Natural killer cell (primary cell): ENCODE measurements at regions not wholly inside any gene's neighbourhood (a gene's known extent, or its start where the extent isn't known, plus 50 kb on each side); places are given as distances from the start of the nearest gene placed in this dataset.

ENCODE experiments used
- ATAC-seq, 3 donors: fragments of 150-1000 bp in 2 of 3; fragments of 200-7000 bp in 1 of 3; cut with Tn5 transposase; 1 replicate in 1 of 3; 2 replicates in 2 of 3; pipeline ENCODE4 v1.10.0; 2021; ENCODE audit warnings: mild to moderate bottlenecking in 2 of 3, moderate library complexity in 2 of 3
- DNase-seq, 2 donors: peaks; one replicate each; pipeline versions ENCODE4 v3.0.0 to v3.0.0-alpha.2; 2013 to 2021; ENCODE audit warnings: mixed read lengths in 1 of 2
- H3K27ac ChIP-seq: one replicate; pipeline ENCODE4 v1.5.1; 2013; ENCODE audit warnings: mild to moderate bottlenecking, low read length
- H3K27me3 ChIP-seq: one replicate; pipeline ENCODE4 v1.6.1; 2013; ENCODE audit warnings: low read length; ENCODE audit not compliant: control insufficient read depth, insufficient read depth
- H3K36me3 ChIP-seq: one replicate; pipeline ENCODE4 v1.6.1; 2013; ENCODE audit warnings: low read length; ENCODE audit not compliant: control insufficient read depth, insufficient read depth
- H3K4me1 ChIP-seq: one replicate; pipeline ENCODE4 v1.6.1; 2013; ENCODE audit warnings: low read length; ENCODE audit not compliant: control insufficient read depth, insufficient read depth
- H3K4me3 ChIP-seq: one replicate; pipeline ENCODE4 v1.5.1; 2013; ENCODE audit warnings: low read length
- H3K9me3 ChIP-seq: one replicate; pipeline ENCODE4 v1.6.1; 2013; ENCODE audit warnings: low read length; ENCODE audit not compliant: control insufficient read depth, insufficient read depth
- H3K27ac Mint-ChIP-seq, 2 donors: one replicate each; pipeline ENCODE4 v1.8.0; 2022; ENCODE audit warnings: mild to moderate bottlenecking in 2 of 2, mixed read lengths in 2 of 2, moderate library complexity in 1 of 2
- H3K27me3 Mint-ChIP-seq, 2 donors: one replicate each; pipeline ENCODE4 v1.8.0; 2022; ENCODE audit warnings: low read depth in 2 of 2, mixed read lengths in 2 of 2
- H3K36me3 Mint-ChIP-seq: one replicate; pipeline ENCODE4 v1.8.0; 2022; ENCODE audit warnings: mixed read lengths
- H3K4me1 Mint-ChIP-seq, 2 donors: one replicate each; pipeline ENCODE4 v1.8.0; 2022; ENCODE audit warnings: mixed read lengths in 2 of 2
- H3K4me3 Mint-ChIP-seq: one replicate; pipeline ENCODE4 v1.8.0; 2022; ENCODE audit warnings: mild to moderate bottlenecking, moderate library complexity, mixed read lengths
- H3K9me3 Mint-ChIP-seq, 2 donors: one replicate each; pipeline ENCODE4 v1.8.0; 2022; ENCODE audit warnings: mixed read lengths in 2 of 2
- WGBS: methylation state at CpG from one replicate; pipeline ENCODE4 v1.1.7; 2013; ENCODE audit warnings: missing lambda C conversion rate; ENCODE audit not compliant: insufficient coverage; 5-methylcytosine and 5-hydroxymethylcytosine counted together
- intact Hi-C: fragments of 100-400 bp; cut with micrococcal nuclease; formaldehyde crosslinking; loops from one replicate; pipeline ENCODE4 v1.14.2; 2022
- TF ChIP-seq, protein P1 (sequence below): fragments of 200-600 bp; IDR thresholded peaks from one replicate; pipeline ENCODE4 v1.8.0; 2022; ENCODE audit warnings: antibody characterized with exemption

DNA sequence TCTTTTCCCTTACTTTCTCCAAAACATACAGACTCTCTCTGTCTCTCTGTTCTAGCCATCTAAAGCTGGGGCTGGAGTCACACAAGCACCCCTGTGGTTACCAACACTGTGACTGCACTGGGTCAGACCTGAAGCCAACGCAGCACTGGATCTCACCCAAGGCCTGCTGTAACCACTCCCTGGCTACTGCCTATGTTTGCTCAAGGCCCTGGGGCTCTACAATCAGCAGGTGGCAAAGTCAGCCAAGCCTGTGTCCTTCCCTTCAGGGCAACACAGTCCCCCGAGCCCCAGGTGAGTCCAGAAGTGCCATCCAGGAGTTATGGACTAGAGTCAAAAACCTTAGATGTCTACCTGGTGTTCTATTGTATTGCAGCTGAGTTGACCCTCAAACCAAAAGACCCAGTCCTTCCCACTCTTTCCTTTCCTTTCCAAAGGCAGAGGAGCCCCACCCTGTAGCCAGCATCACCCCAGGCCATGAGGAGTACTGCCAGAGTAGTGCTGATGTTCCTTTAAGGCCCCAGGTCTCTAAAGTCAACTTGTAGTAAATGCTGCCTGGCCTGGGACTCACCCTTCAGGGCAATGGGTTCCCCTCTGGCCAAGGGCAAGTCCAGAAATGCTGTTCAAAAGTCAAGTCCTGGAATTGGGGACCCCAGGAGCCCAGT lies 58.8 kb upstream of the RAP2C start:
- H3K36me3 Mint-ChIP-seq, result no peaks in the 10 kb centered on the region
- TF ChIP-seq, protein P1, sequence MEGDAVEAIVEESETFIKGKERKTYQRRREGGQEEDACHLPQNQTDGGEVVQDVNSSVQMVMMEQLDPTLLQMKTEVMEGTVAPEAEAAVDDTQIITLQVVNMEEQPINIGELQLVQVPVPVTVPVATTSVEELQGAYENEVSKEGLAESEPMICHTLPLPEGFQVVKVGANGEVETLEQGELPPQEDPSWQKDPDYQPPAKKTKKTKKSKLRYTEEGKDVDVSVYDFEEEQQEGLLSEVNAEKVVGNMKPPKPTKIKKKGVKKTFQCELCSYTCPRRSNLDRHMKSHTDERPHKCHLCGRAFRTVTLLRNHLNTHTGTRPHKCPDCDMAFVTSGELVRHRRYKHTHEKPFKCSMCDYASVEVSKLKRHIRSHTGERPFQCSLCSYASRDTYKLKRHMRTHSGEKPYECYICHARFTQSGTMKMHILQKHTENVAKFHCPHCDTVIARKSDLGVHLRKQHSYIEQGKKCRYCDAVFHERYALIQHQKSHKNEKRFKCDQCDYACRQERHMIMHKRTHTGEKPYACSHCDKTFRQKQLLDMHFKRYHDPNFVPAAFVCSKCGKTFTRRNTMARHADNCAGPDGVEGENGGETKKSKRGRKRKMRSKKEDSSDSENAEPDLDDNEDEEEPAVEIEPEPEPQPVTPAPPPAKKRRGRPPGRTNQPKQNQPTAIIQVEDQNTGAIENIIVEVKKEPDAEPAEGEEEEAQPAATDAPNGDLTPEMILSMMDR, result no peak
- no peak overlapping the region for H3K4me3 ChIP-seq
- no peaks in the 10 kb centered on the region for H3K36me3 ChIP-seq
- H3K27me3 ChIP-seq, result no peaks in the 10 kb centered on the region
- DNase-seq (no peak), ATAC-seq (no peak)
- no peak overlapping the region for H3K27ac ChIP-seq
- no peaks in the 10 kb centered on the region for H3K9me3 Mint-ChIP-seq
- 88% methylated on average over 2 of the region's 2 CpGs for WGBS
- H3K4me3 Mint-ChIP-seq, result no peak overlapping the region
- H3K4me1 ChIP-seq, result no peaks in the 10 kb centered on the region
- no peaks in the 10 kb centered on the region for H3K4me1 Mint-ChIP-seq
- H3K27me3 Mint-ChIP-seq, result peaks cover 0 to 15% of the 10 kb centered on the region in 2 donors
- H3K27ac Mint-ChIP-seq, result no peak overlapping the region
- no peaks in the 10 kb centered on the region for H3K9me3 ChIP-seq
- intact Hi-C loops, result no loop called here

DNA sequence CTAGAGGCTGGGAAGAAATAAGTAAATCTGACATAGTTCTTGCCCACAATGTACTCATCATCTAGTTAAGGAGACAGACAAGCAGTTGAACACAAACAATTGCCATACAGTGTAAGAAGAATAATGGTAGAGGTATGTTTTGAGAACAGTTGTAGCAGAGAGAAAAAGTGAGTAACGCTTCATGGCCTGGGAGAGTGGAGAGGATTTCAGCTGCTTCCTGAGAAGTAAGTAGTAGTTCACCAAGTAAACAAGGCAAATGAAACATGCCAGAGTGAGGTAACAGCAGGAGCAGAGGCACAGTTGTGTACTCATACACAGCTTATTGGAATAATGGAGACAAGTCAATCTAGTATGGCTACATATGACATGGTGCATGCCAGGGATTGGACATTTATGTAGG lies 53.6 kb upstream of the RAP2C start:
- intact Hi-C loops, result no loop called here
- H3K9me3 ChIP-seq, result no peaks in the 10 kb centered on the region

DNA sequence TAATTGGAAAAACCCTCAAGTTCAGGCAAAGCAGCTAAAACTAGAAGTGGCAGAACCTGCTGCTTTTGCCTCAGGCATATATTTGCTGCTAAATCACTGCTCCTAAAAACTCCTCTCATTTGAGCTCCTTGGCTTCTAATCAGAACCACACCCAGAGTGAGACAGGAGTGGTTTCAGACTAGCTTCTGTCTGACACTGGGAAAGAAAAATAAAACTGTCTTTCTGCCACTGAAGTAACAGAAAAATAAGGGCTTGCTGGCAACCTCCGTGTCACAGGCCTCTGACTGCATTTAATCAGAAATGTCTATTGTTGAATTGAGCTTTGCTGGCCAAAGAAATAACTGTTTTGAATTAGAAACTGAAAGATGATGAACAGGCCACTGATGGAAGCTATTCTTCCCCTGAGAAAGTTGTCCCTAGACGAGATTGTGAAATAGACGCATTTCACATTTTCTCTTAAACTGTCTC lies 52.1 kb upstream of the RAP2C start:
- WGBS, result 94% methylated on average over 1 of the region's 3 CpGs

More for the DNA sequence above, 53.6 kb upstream of the RAP2C start:
- Mint-ChIP-seq H3K4me1 (no peaks in the 10 kb centered on the region), H3K27me3 (peaks cover 3 to 15% of the 10 kb centered on the region in 2 donors), H3K4me3 (no peak overlapping the region), H3K36me3 (no peaks in the 10 kb centered on the region), H3K9me3 (no peaks in the 10 kb centered on the region), H3K27ac (no peak overlapping the region)
- DNase-seq (no peak), ATAC-seq (no peak)
- Histone ChIP-seq H3K27ac (no peak overlapping the region), H3K4me3 (no peak overlapping the region), H3K36me3 (no peaks in the 10 kb centered on the region), H3K27me3 (no peaks in the 10 kb centered on the region), H3K4me1 (no peaks in the 10 kb centered on the region)
- TF ChIP-seq, protein P1, result no peak
- whole genome bisulfite sequencing, result 100% methylated on average over 1 of the region's 1 CpG

More for the DNA sequence above, 52.1 kb upstream of the RAP2C start:
- H3K27me3 ChIP-seq, result no peaks in the 10 kb centered on the region
- intact Hi-C loops, result no loop called here
- no peaks in the 10 kb centered on the region for H3K4me1 ChIP-seq
- no peak overlapping the region for H3K4me3 ChIP-seq
- Mint-ChIP-seq H3K9me3 (no peaks in the 10 kb centered on the region), H3K4me3 (no peak overlapping the region), H3K4me1 (no peaks in the 10 kb centered on the region), H3K27me3 (peaks cover 3 to 4% of the 10 kb centered on the region in 2 donors), H3K27ac (no peak overlapping the region), H3K36me3 (no peaks in the 10 kb centered on the region)
- TF ChIP-seq, protein P1, result no peak
- H3K9me3 ChIP-seq, result no peaks in the 10 kb centered on the region
- DNase-seq, result no peak
- no peaks in the 10 kb centered on the region for H3K36me3 ChIP-seq
- H3K27ac ChIP-seq, result no peak overlapping the region
- ATAC-seq, result no peak
